GM13976 (cell line): ENCODE measurements at regions not wholly inside any gene's neighbourhood (a gene's known extent, or its start where the extent isn't known, plus 50 kb on each side); places are given as distances from the start of the nearest gene placed in this dataset.

Experiments used
- DNase-seq: peaks from one replicate; pipeline ENCODE4 v3.0.0; 2012; ENCODE audit warnings: low spot score
- CTCF ChIP-seq: IDR thresholded peaks from 2 replicates; pipeline ENCODE4 v1.5.1; 2012; ENCODE audit warnings: borderline replicate concordance, mild to moderate bottlenecking; ENCODE audit not compliant: insufficient read depth; ENCODE audit errors: extremely low read depth, missing control alignments, control extremely low read depth
- in situ Hi-C: fragments of 300-500 bp; cut with MboI; formaldehyde crosslinking; loops from one replicate; pipeline ENCODE4 v1.12.0; 2022; ENCODE audit warnings: low sequenced_read_pairs, mixed read lengths, inconsistent platforms; ENCODE audit not compliant: unreplicated experiment

GRCh38 chr16:60818465-60818864, 1217.8 kb downstream of the CDH8 start:
- in situ Hi-C loops: no loop called here
- no peak for TF ChIP-seq CTCF
- no peak for DNase-seq

GRCh38 chr16:60816461-60816860, 1219.8 kb downstream of the CDH8 start:
- no peak for TF ChIP-seq CTCF
- no peak for DNase-seq
- in situ Hi-C loops: no loop called here

GRCh38 chr16:60815865-60816264, 1220.4 kb downstream of the CDH8 start:
- in situ Hi-C loops: no loop called here

GRCh38 chr16:60815033-60815432, 1221.2 kb downstream of the CDH8 start:
- in situ Hi-C loops: no loop called here
- no peak for DNase-seq
- no peak for TF ChIP-seq CTCF

More at GRCh38 chr16:60815865-60816264, 1220.4 kb downstream of the CDH8 start:
- no peak for TF ChIP-seq CTCF
- DNase-seq: no peak

- DNase-seq: no peak
- no peak for TF ChIP-seq CTCF
- in situ Hi-C loops: no loop called here
Observed at GRCh38 chr16:60811657-60812056, 1224.6 kb downstream of the CDH8 start.

GRCh38 chr16:60811051-60811608, 1225.1 kb downstream of the CDH8 start:
- DNase-seq: no peak
- no peak for TF ChIP-seq CTCF
- in situ Hi-C loops: no loop called here
